Testis (tissue), 2 donors: ENCODE measurements at regions not wholly inside any gene's neighbourhood (a gene's known extent, or its start where the extent isn't known, plus 50 kb on each side); places are given as distances from the start of the nearest gene placed in this dataset.
"Not testable (repeated sequence)": the region's sequence is repeated elsewhere in the genome, so short reads cannot be mapped to it uniquely, and the experiment has no call there.

ENCODE experiments used
- DNase-seq: peaks from one replicate; pipeline ENCODE4 v3.0.0-alpha.2; 2019
- H3K27ac ChIP-seq, 2 donors: fragments of 200-600 bp; sonication (generic); one replicate each; pipeline ENCODE4 v1.5.1; 2019
- H3K27me3 ChIP-seq: fragments of 200-600 bp; sonication (generic); one replicate; pipeline ENCODE4 v1.5.1; 2019
- H3K36me3 ChIP-seq: fragments of 200-600 bp; sonication (generic); one replicate; pipeline ENCODE4 v1.5.1; 2017; ENCODE audit warnings: low read depth; ENCODE audit errors: missing control alignments
- H3K4me1 ChIP-seq: fragments of 200-600 bp; sonication (generic); one replicate; pipeline ENCODE4 v1.5.1; 2019
- H3K4me3 ChIP-seq, 2 donors: fragments of 200-600 bp; sonication (generic); one replicate each; pipeline ENCODE4 v1.5.1; 2017 to 2019
- H3K9me3 ChIP-seq: fragments of 200-600 bp; sonication (generic); one replicate; pipeline ENCODE4 v1.5.1; 2017
- CTCF ChIP-seq, 3 experiments: fragments of 450-650 bp in 2 of 3; fragments of 200-600 bp in 1 of 3; sonication (generic) in 1 of 3; IDR thresholded peaks; one replicate each; pipeline ENCODE4 v1.5.1; 2016 to 2019; ENCODE audit warnings: antibody characterized with exemption in 3 of 3, mild to moderate bottlenecking in 2 of 3, moderate library complexity in 1 of 3
- POLR2A ChIP-seq: fragments of 450-650 bp; IDR thresholded peaks from one replicate; pipeline ENCODE4 v1.6.1; 2017; ENCODE audit warnings: antibody characterized with exemption, mild to moderate bottlenecking, moderate library complexity
- WGBS, 2 donors: methylation state at CpG; one replicate each; pipeline ENCODE4 v1.1.5; 2018; 5-methylcytosine and 5-hydroxymethylcytosine counted together
- intact Hi-C: fragments of 100-400 bp; cut with DNase I; formaldehyde crosslinking; loops from one replicate; pipeline ENCODE4 v1.15.1; 2023; ENCODE audit warnings: low total_unique reads

DNA sequence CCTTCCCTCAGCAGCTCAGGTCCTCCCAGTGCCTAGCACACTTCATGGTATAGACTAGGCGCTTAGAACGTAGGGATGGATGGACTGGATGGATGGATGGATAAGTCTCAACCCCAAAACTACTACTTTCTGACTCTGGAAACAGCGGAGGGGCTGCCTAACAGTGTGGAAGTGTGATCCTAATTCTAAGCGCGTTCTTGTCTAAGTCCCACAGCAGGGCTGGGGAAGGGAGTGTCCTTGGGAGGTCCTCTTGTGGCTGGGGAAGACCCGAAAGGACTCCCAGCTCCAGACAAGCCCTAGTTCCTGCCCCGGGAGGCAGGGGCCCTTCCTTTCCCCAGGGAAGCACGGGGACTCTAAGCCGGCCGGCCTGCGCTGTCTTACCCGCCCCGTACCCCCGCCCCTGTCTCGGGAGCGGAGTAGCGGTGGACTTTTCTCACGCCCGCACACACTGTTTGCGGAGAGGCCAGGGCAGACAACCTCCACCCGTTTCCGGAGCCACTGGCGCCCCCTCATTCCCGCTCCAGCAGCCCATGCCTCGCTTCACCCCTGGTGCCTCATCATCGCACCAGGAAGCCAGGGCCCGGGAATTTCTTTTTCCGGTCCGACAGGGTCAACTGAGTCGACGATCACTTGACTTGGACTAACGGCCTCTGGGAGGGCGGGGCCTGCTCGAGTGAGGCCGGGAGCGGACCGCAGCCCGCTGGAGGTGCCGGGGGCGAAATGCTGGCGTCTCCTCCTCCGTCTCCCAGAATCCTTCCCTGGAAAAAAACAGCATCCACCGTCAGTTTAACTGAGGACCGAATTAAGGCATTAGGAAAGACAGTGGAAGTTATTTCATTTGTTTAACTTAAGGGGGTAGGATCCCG, 133.3 kb downstream of the TBC1D2B start:
- Histone ChIP-seq H3K27me3 (no peaks in the 10 kb centered on the region), H3K4me1 (no peaks in the 10 kb centered on the region), H3K27ac (peak overlapping the region; percentile 75 to 85), H3K9me3 (no peaks in the 10 kb centered on the region), H3K4me3 (peak overlapping the region; percentile 49 to 66), H3K36me3 (no peaks in the 10 kb centered on the region)
- DNase-seq: peak; percentile 94
- intact Hi-C loops: no loop called here
- TF ChIP-seq CTCF (IDR thresholded peaks at IDR 0.05) (no peak), POLR2A (no peak)
- 5 to 8% methylated on average over 22 to 45 of the region's 45 CpGs for WGBS, 2 donors

DNA sequence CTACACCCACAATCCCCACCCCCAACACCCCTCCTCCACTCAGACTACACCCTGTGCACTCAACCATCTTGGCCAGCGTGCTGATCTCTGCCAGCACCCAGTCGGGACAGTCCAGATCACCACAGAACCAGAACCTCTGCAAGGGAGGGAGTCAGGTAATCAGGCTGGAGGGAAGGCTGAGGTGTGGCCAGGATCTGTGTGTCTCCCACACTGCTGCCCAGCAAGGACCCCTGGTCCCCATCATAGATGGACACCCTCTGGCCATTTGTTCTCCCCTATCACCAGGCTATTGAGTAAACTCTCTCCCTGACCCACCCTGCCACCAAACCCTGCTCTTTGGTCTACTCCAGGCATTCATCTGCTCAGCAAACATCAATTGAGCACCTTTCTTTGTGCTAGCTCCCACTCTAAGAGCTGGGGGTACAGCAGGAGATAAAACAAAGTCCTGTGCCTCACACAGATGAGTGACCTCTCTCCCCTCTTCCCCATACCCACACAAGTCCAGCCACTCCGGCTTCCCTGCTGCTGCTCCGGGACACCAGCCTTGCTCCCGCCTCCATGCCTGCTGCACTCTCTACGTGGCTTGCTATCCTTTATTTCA, 134.8 kb downstream of the TBC1D2B start:
- intact Hi-C loops: no loop called here
- DNase-seq: no peak
- WGBS, 2 donors: 86 to 88% methylated on average over 6 of the region's 6 CpGs

GRCh38 chr15:77941090-77941827, 136.3 kb downstream of the TBC1D2B start:
- DNase-seq, H3K27ac ChIP-seq, intact Hi-C loops, H3K36me3 ChIP-seq, H3K27me3 ChIP-seq, H3K9me3 ChIP-seq, H3K4me1 ChIP-seq, H3K4me3 ChIP-seq: not testable (repeated sequence)
- 91 to 93% methylated on average over 5 to 11 of the region's 25 CpGs for WGBS, 2 donors

More for the DNA sequence above, 134.8 kb downstream of the TBC1D2B start:
- no peak for TF ChIP-seq POLR2A
- TF ChIP-seq CTCF (IDR thresholded peaks at IDR 0.05): no peak
- H3K4me3 ChIP-seq: no peak overlapping the region
- no peaks in the 10 kb centered on the region for H3K4me1 ChIP-seq
- H3K9me3 ChIP-seq: no peaks in the 10 kb centered on the region
- no peak overlapping the region for H3K27ac ChIP-seq
- no peaks in the 10 kb centered on the region for H3K27me3 ChIP-seq
- no peaks in the 10 kb centered on the region for H3K36me3 ChIP-seq

DNA sequence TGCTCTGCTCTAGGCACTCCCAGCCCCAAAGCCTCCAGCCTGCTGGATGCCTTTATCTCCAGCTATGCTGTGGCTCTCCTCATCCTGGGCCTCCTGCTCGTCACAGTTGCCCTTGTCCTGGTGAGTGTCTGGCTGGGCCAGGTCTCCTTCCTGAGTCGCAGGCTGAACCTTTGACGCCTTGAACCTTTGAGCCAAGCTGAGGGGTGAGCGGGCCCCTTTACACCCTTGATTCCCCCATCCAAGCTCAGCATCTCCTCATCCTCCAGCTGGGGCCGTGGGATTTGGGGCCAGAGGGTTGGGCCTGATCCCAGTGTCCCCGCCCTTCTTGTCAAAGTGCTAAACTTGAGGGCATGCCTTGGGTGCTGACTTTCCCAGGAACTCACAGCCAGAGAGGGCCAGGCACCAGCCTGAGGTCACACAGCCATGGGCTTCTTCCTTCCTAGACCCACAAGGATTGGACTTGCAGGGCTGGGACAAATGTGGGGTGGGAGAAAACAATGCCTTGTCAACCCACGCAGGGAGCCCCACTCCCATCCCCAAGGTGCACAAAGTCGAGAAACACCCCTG, 137.0 kb downstream of the TBC1D2B start:
- no peak overlapping the region for H3K27ac ChIP-seq
- H3K9me3 ChIP-seq: no peaks in the 10 kb centered on the region
- intact Hi-C loops: no loop called here
- H3K4me3 ChIP-seq: no peak overlapping the region
- DNase-seq: no peak
- TF ChIP-seq CTCF (IDR thresholded peaks at IDR 0.05) (no peak), POLR2A (no peak)
- no peaks in the 10 kb centered on the region for H3K27me3 ChIP-seq
- no peaks in the 10 kb centered on the region for H3K36me3 ChIP-seq
- 78 to 79% methylated on average over 8 of the region's 8 CpGs for WGBS, 2 donors
- H3K4me1 ChIP-seq: no peaks in the 10 kb centered on the region

DNA sequence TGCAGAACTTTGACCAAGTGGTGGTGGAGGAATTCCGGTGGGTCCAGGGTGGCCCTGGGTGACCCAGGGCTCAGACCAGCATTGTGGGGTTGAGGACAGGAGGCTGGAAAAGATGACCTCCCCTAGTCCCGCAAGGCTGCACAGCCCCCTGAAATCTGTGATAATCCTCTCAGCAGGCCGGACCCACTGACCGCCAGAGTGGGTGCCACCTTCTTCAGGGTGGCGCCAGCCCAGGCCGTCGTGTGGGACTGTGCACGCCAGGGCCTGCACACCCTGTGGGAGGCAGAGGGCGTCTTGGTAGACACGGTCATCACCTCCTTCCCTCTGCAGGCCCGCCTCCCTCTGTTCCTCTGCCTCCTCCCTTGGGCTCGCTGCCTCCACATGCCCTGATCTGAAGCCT, 137.7 kb downstream of the TBC1D2B start:
- TF ChIP-seq POLR2A (no peak), CTCF (IDR thresholded peaks at IDR 0.05) (no peak)
- no peak for DNase-seq
- intact Hi-C loops: no loop called here
- H3K4me1 ChIP-seq: no peaks in the 10 kb centered on the region
- no peaks in the 10 kb centered on the region for H3K27me3 ChIP-seq
- H3K9me3 ChIP-seq: no peaks in the 10 kb centered on the region
- WGBS, 2 donors: 91 to 100% methylated on average over 1 to 12 of the region's 12 CpGs
- H3K4me3 ChIP-seq: no peak overlapping the region
- H3K36me3 ChIP-seq: no peaks in the 10 kb centered on the region
- no peak overlapping the region for H3K27ac ChIP-seq

DNA sequence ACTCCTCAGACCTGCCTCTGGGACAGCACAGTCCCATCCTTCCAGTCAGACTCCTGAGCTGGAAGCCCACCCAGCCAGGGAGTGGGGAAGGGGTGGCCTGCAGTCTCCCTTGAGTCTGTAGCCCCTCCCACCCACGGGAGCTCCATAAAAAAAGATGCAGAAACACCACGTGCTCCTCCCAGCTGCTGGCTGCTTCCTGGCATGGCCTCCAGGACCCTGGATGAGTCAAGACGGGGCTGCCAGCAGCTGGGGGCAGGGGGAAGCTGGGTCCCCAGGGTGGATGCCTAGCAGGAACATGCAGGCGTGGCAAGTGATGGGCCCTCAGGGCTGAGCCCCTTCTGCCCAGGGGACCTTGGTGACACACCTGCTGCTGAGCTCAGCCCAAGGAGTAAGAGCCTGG, 138.5 kb downstream of the TBC1D2B start:
- H3K4me3 ChIP-seq, H3K4me1 ChIP-seq, H3K9me3 ChIP-seq, intact Hi-C loops, DNase-seq, H3K36me3 ChIP-seq, H3K27me3 ChIP-seq, H3K27ac ChIP-seq: not testable (repeated sequence)
- WGBS, 2 donors: 59% methylated on average over 4 of the region's 4 CpGs; no CpG with 5 or more reads in 1 of the 2 donors

DNA sequence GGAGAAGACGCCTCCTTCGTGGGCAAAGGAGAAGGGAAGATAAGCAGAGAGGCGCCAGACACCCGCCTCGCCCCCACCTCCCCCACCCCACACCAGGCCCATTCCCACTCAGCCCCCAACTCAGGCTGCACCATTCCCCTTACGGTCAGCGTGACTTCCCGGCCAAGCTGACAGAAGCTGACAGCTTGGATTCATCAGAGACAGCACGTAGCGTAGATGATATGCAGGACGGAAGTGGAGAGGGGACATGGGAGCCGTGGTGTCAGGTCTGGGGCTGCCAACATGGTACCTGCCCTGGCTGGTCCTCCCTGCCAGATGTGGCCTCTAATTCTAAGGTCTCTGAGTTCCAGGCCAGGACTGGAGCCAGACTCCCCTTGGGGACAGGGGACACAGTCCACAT, 139.0 kb downstream of the TBC1D2B start:
- H3K4me3 ChIP-seq, DNase-seq, H3K36me3 ChIP-seq, H3K4me1 ChIP-seq, intact Hi-C loops, H3K27me3 ChIP-seq, H3K27ac ChIP-seq, H3K9me3 ChIP-seq: not testable (repeated sequence)
- 74 to 96% methylated on average over 4 to 12 of the region's 12 CpGs for WGBS, 2 donors
